ENCODE measurements at regions not wholly inside any gene's neighbourhood (a gene's known extent, or its start where the extent isn't known, plus 50 kb on each side); places are given as distances from the start of the nearest gene placed in this dataset.

- Histone ChIP-seq H3K79me2 (ENCODE audit: control insufficient read depth, insufficient read depth, low read length) (no peaks in the 10 kb centered on the region), H3K9me3 (replicated peaks; ENCODE audit: control insufficient read depth, insufficient read depth, low read length) (no peaks in the 10 kb centered on the region), H3K27me3 (replicated peaks in 1 of 2; ENCODE audit: control insufficient read depth in 2 of 2, insufficient read depth in 2 of 2, low read length in 1 of 2) (no peaks in the 10 kb centered on the region), H2AFZ (ENCODE audit: control insufficient read depth, low read depth, low read length) (no peak overlapping the region), H3K4me3 (no peak overlapping the region), H3K9ac (ENCODE audit: control insufficient read depth, insufficient read depth, low read length) (no peak overlapping the region), H3K4me2 (ENCODE audit: control insufficient read depth, insufficient read depth) (no peak overlapping the region), H4K20me1 (ENCODE audit: control insufficient read depth, insufficient read depth) (no peaks in the 10 kb centered on the region), H3K36me3 (ENCODE audit: control insufficient read depth in 2 of 2, insufficient read depth in 2 of 2, low read length in 1 of 2) (no peaks in the 10 kb centered on the region), H3K4me1 (ENCODE audit: control insufficient read depth, insufficient read depth, low read length) (no peaks in the 10 kb centered on the region), H3K27ac (ENCODE audit: control insufficient read depth, insufficient read depth) (no peak overlapping the region)
- intact Hi-C loops (cut with micrococcal nuclease; ENCODE audit: unreplicated experiment) = no loop called here
- DNase-seq (ENCODE audit: low read depth, low spot score) (no peak), FAIRE-seq (no peak), ATAC-seq (no peak)
- BruUV-seq (replicated peaks) = no TSS peak
- ChIA-PET POLR2A (no interaction called here), CTCF (interaction anchor here (1.1 kb wide), 1 partner anchor 9 kb away, joined by 5 read pairs; no protein-coding TSS in a partner anchor), RAD21 (ENCODE audit: unreplicated experiment) (no interaction called here), SMC1A (ENCODE audit: uncharacterized antibody, unreplicated experiment) (no interaction called here)
- no peak for TF ChIP-seq ETV6 (conservative IDR thresholded peaks at IDR 0.05 in 1 of 2, IDR thresholded peaks at IDR 0.05 in 1 of 2; ENCODE audit: borderline replicate concordance in 1 of 2, low read depth in 1 of 2)
- in situ Hi-C loops (cut with MboI) = no loop called here
- 18% methylated on average over 4 of the region's 4 CpGs for WGBS (ENCODE audit: insufficient coverage, insufficient replicate concordance, low lambda C conversion rate, missing lambda C conversion rate)
Observed at GRCh38 chr2:56113382-56113975, 70.3 kb upstream of the CCDC85A start.

- BruUV-seq (replicated peaks) = no TSS peak
- FAIRE-seq = no peak
- TF ChIP-seq HDAC2 (IDR thresholded peaks at IDR 0.05) = no peak
- TF ChIP-seq NFYB (IDR thresholded peaks at IDR 0.05; ENCODE audit: insufficient read depth, low read depth, low read length) = no peak
- no peak for TF ChIP-seq ZBTB33 (IDR thresholded peaks at IDR 0.05)
- TF ChIP-seq NR2C2 (IDR thresholded peaks at IDR 0.05; ENCODE audit: borderline replicate concordance, control insufficient read depth, insufficient read length, low read depth) = no peak
- no peak for TF ChIP-seq KLF5 (IDR thresholded peaks at IDR 0.05; ENCODE audit: partially characterized antibody)
- TF ChIP-seq PBX3 (IDR thresholded peaks at IDR 0.05; ENCODE audit: insufficient replicate concordance, low read depth, low read length) = no peak
- TF ChIP-seq, protein P1, sequence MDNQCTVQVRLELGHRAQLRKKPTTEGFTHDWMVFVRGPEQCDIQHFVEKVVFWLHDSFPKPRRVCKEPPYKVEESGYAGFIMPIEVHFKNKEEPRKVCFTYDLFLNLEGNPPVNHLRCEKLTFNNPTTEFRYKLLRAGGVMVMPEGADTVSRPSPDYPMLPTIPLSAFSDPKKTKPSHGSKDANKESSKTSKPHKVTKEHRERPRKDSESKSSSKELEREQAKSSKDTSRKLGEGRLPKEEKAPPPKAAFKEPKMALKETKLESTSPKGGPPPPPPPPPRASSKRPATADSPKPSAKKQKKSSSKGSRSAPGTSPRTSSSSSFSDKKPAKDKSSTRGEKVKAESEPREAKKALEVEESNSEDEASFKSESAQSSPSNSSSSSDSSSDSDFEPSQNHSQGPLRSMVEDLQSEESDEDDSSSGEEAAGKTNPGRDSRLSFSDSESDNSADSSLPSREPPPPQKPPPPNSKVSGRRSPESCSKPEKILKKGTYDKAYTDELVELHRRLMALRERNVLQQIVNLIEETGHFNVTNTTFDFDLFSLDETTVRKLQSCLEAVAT (IDR thresholded peaks at IDR 0.05) = no peak
Observed at GRCh38 chr2:56117764-56118163, 66.0 kb upstream of the CCDC85A start.

More at GRCh38 chr2:56117764-56118163, 66.0 kb upstream of the CCDC85A start:
- ATAC-seq (no peak), DNase-seq (ENCODE audit: low read depth, low spot score) (no peak)
- Histone ChIP-seq H3K4me1 (ENCODE audit: control insufficient read depth, insufficient read depth, low read length) (no peaks in the 10 kb centered on the region), H4K20me1 (ENCODE audit: control insufficient read depth, insufficient read depth) (no peaks in the 10 kb centered on the region), H3K9ac (ENCODE audit: control insufficient read depth, insufficient read depth, low read length) (no peak overlapping the region), H3K9me3 (replicated peaks; ENCODE audit: control insufficient read depth, insufficient read depth, low read length) (no peaks in the 10 kb centered on the region), H2AFZ (ENCODE audit: control insufficient read depth, low read depth, low read length) (no peak overlapping the region), H3K27me3 (replicated peaks in 1 of 2; ENCODE audit: control insufficient read depth in 2 of 2, insufficient read depth in 2 of 2, low read length in 1 of 2) (no peaks in the 10 kb centered on the region), H3K36me3 (ENCODE audit: control insufficient read depth in 2 of 2, insufficient read depth in 2 of 2, low read length in 1 of 2) (no peaks in the 10 kb centered on the region), H3K4me3 (no peak overlapping the region), H3K79me2 (ENCODE audit: control insufficient read depth, insufficient read depth, low read length) (no peaks in the 10 kb centered on the region), H3K4me2 (ENCODE audit: control insufficient read depth, insufficient read depth) (no peak overlapping the region), H3K27ac (ENCODE audit: control insufficient read depth, insufficient read depth) (no peak overlapping the region)
- ChIA-PET RAD21 (ENCODE audit: unreplicated experiment) (no interaction called here), POLR2A (no interaction called here), CTCF (no interaction called here), SMC1A (ENCODE audit: uncharacterized antibody, unreplicated experiment) (no interaction called here)
- intact Hi-C loops (cut with micrococcal nuclease; ENCODE audit: unreplicated experiment) (no loop called here), in situ Hi-C loops (cut with MboI) (no loop called here)
- 22% methylated on average over 4 of the region's 4 CpGs for WGBS (ENCODE audit: insufficient coverage, insufficient replicate concordance, low lambda C conversion rate, missing lambda C conversion rate)

Data from GM12878 (cell line).